Activated T-cell treated with anti-CD3 and anti-CD28 coated beads, Interleukin-2, amount 50 U/mL, for 24 hours (primary cell): ENCODE measurements at regions not wholly inside any gene's neighbourhood (a gene's known extent, or its start where the extent isn't known, plus 50 kb on each side); places are given as distances from the start of the nearest gene placed in this dataset.

Experiments used
- DNase-seq: peaks from one replicate; pipeline ENCODE4 v3.0.0-alpha.2; 2020
- H3K27ac Mint-ChIP-seq: 2 replicates; pipeline ENCODE4 v1.8.0; 2020; ENCODE audit warnings: mild to moderate bottlenecking, mixed read lengths
- H3K27me3 Mint-ChIP-seq: 2 replicates; pipeline ENCODE4 v1.8.0; 2020; ENCODE audit warnings: mixed read lengths
- H3K36me3 Mint-ChIP-seq: 2 replicates; pipeline ENCODE4 v1.8.0; 2020; ENCODE audit warnings: low read depth, mixed read lengths
- H3K4me1 Mint-ChIP-seq: 2 replicates; pipeline ENCODE4 v1.8.0; 2020; ENCODE audit warnings: low read depth, mixed read lengths
- H3K4me3 Mint-ChIP-seq: 2 replicates; pipeline ENCODE4 v1.8.0; 2020; ENCODE audit warnings: mild to moderate bottlenecking, moderate library complexity, mixed read lengths
- H3K9me3 Mint-ChIP-seq: 2 replicates; pipeline ENCODE4 v1.8.0; 2020; ENCODE audit warnings: mixed read lengths

DNA sequence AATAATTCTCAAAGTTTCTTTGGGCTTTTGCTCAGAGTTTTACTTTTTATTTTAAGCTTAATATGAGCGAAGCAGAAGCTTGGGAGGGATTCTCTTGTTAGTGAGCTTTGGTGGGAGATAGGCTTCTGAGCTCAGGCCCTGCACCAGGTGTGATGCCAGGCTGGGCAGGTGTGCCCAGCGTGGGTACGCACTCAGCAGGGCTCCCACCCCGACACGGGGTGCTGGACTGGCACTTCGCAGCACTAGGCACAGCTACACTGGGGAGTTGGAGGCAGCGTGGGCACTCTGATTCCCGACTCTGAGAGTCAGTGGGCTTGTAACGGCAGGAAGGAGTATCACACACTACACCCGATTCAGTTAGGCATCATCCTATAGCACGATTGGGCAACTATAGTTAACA, 244.0 kb downstream of the KLF13 start:
- DNase-seq, result no peak
- Mint-ChIP-seq H3K36me3 (no peaks in the 10 kb centered on the region), H3K9me3 (peaks cover 8% of the 10 kb centered on the region), H3K27ac (no peak overlapping the region), H3K4me1 (no peaks in the 10 kb centered on the region), H3K27me3 (peaks cover 10% of the 10 kb centered on the region), H3K4me3 (no peak overlapping the region)

DNA sequence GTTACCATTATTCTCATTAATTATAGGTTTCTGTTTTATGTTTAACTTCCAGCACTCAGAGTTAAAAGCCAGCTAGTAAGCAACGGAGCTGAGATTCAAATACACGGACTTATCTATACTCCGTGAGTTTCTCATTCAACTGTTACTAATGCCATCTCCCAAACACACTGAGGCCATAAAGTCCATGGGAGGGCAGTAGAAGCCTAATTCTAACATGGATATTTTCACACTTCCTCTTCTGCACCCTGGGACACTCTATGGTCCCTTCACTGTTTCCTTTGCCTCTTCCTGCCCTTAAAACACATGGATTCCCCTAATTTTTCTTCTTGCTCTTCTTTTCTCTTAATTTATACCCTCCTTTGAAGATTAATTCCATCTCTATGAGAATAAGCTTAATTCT, 245.0 kb downstream of the KLF13 start:
- H3K4me1 Mint-ChIP-seq, result no peaks in the 10 kb centered on the region
- H3K4me3 Mint-ChIP-seq, result no peak overlapping the region
- H3K9me3 Mint-ChIP-seq, result peaks cover 8% of the 10 kb centered on the region
- peaks cover 10% of the 10 kb centered on the region for H3K27me3 Mint-ChIP-seq
- no peak for DNase-seq
- no peaks in the 10 kb centered on the region for H3K36me3 Mint-ChIP-seq
- no peak overlapping the region for H3K27ac Mint-ChIP-seq

- no peak overlapping the region for H3K27ac Mint-ChIP-seq
- peaks cover 10% of the 10 kb centered on the region for H3K27me3 Mint-ChIP-seq
- H3K4me1 Mint-ChIP-seq, result no peaks in the 10 kb centered on the region
- peaks cover under 1% of the 10 kb centered on the region for H3K9me3 Mint-ChIP-seq
- no peak overlapping the region for H3K4me3 Mint-ChIP-seq
- no peaks in the 10 kb centered on the region for H3K36me3 Mint-ChIP-seq
- no peak for DNase-seq
These were observed 247.1 kb downstream of the KLF13 start for GRCh38 chr15:31573759-31574158.

GRCh38 chr15:31574766-31575165, 248.1 kb downstream of the KLF13 start:
- H3K27ac Mint-ChIP-seq, result no peak overlapping the region
- no peak for DNase-seq
- H3K4me1 Mint-ChIP-seq, result no peaks in the 10 kb centered on the region

DNA sequence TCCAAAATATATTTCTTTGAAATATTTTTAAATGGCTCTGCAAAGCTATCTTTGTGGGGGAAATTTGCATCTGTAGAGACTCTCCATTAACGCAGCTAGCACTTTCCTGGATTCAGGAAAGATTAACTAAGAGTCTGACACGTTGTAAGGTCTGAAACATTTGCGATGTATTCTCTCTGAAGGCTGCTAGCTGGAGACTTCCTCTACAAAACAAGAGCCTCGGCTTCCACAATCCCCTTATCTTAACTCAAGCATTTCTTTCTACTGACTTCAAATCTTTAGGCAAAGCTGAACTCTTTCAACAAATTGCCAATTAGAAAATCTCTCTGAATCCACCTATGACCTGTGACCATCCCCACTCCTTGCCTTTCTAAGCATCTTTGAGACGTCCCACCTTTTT, 250.5 kb downstream of the KLF13 start:
- Mint-ChIP-seq H3K27me3 (peaks cover 9% of the 10 kb centered on the region), H3K4me1 (no peaks in the 10 kb centered on the region), H3K36me3 (peaks cover 3% of the 10 kb centered on the region), H3K9me3 (peaks cover 9% of the 10 kb centered on the region), H3K4me3 (no peak overlapping the region), H3K27ac (no peak overlapping the region)
- no peak for DNase-seq

More at GRCh38 chr15:31574766-31575165, 248.1 kb downstream of the KLF13 start:
- Mint-ChIP-seq H3K4me3 (no peak overlapping the region), H3K27me3 (peaks cover 5% of the 10 kb centered on the region), H3K36me3 (no peaks in the 10 kb centered on the region), H3K9me3 (no peaks in the 10 kb centered on the region)

GRCh38 chr15:31579282-31579681, 252.6 kb downstream of the KLF13 start:
- Mint-ChIP-seq H3K27me3 (peaks cover 3% of the 10 kb centered on the region), H3K9me3 (peaks cover 21% of the 10 kb centered on the region), H3K4me1 (no peaks in the 10 kb centered on the region), H3K27ac (no peak overlapping the region), H3K4me3 (no peak overlapping the region), H3K36me3 (peaks cover 3% of the 10 kb centered on the region)
- no peak for DNase-seq

DNA sequence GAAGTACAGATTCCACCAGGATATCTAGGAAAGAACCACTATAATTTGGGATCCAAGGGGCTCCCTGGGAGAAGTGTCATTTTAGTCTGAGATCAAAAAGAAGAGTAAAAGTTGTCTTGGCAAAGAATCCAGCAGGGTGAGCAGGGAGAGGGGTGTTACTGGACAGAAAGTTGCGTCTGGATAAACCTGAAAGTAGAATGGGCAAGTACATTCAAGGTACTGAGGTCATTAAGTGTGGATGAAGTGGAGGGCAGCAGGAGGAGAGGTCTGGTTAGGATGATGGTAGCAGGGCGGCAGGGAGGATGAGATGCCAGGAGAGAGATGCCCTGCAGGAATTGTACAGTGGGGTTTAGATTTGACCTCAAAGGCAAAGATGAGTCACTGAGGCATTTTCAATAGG, 253.3 kb downstream of the KLF13 start:
- Mint-ChIP-seq H3K27ac (no peak overlapping the region), H3K4me3 (no peak overlapping the region), H3K27me3 (peaks cover 3% of the 10 kb centered on the region), H3K9me3 (peaks cover 21% of the 10 kb centered on the region), H3K36me3 (peaks cover 3% of the 10 kb centered on the region), H3K4me1 (no peaks in the 10 kb centered on the region)
- DNase-seq, result no peak

GRCh38 chr15:31584195-31584594, 257.6 kb downstream of the KLF13 start:
- H3K4me1 Mint-ChIP-seq, result no peaks in the 10 kb centered on the region
- H3K27ac Mint-ChIP-seq, result no peak overlapping the region
- H3K36me3 Mint-ChIP-seq, result peaks cover 3% of the 10 kb centered on the region
- H3K27me3 Mint-ChIP-seq, result peaks cover 17% of the 10 kb centered on the region
- no peak for DNase-seq
- no peak overlapping the region for H3K4me3 Mint-ChIP-seq
- peaks cover 21% of the 10 kb centered on the region for H3K9me3 Mint-ChIP-seq

DNA sequence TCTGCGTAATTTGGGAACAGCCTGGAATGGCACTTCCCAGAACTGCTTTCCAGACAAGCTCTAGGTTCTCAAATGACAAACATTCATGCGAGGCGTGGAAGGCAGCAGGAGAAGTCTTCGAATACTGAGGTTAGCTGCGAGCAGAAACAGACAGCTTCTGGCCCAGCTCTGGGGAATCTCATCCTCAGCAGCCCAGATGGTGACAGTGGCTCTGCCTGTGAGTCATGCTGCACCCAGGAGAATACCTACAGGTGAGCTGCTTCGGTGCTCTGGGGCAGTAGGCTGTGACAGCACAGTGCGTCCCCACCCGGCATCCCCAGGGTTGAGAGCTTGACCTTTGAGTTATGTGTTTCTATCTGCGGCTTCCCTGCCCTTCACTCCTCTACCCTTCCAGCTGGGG, 258.6 kb downstream of the KLF13 start:
- Mint-ChIP-seq H3K27me3 (peaks cover 17% of the 10 kb centered on the region), H3K36me3 (peaks cover 3% of the 10 kb centered on the region), H3K4me1 (no peaks in the 10 kb centered on the region), H3K27ac (no peak overlapping the region), H3K9me3 (peaks cover 21% of the 10 kb centered on the region), H3K4me3 (no peak overlapping the region)
- no peak for DNase-seq

GRCh38 chr15:31586841-31587240, 260.2 kb downstream of the KLF13 start:
- Mint-ChIP-seq H3K27ac (no peak overlapping the region), H3K36me3 (peaks cover 2% of the 10 kb centered on the region), H3K4me3 (no peak overlapping the region), H3K27me3 (peaks cover 16% of the 10 kb centered on the region), H3K9me3 (peaks cover 14% of the 10 kb centered on the region), H3K4me1 (no peaks in the 10 kb centered on the region)
- DNase-seq, result no peak

DNA sequence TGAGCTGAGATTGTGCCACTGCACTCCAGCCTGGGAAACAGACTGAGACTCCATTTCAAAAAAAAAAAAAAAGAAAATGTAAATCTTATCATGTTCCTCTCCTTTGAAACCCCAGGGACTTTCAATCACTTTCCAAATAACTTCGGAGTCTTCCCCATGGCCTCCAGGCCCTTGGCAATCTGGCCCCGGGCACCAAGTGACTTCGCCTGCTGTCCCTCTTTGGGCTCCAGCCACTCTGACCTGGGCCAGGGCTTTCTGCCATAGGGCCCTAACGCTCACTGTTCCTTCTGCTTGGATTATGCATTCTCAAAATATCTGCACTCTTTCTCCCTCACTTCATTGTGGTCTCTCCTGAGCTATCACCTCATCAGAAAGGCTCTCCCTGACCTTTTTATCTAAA, 260.9 kb downstream of the KLF13 start:
- Mint-ChIP-seq H3K9me3 (peaks cover 8% of the 10 kb centered on the region), H3K27ac (no peak overlapping the region), H3K36me3 (no peaks in the 10 kb centered on the region)

DNA sequence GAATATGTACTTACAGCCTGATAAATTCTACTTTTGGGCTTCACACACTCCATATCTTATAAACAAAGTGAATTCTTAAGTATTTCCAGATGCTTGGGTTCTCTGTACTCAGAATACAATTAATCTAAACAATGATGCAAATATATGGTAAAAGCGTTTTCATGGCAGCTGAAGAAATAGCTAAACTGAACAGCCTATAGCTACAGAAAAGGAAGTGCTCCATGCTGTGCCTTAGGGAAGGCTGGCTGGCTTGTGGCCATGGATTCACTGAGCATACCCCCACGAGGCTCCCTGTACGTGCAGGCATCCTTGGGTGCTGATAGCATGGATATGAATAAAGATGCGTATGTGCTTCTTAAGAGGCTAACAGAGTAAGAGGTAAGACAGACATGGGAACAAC, 264.0 kb downstream of the KLF13 start:
- no peaks in the 10 kb centered on the region for H3K36me3 Mint-ChIP-seq
- no peak overlapping the region for H3K27ac Mint-ChIP-seq
- H3K27me3 Mint-ChIP-seq, result peaks cover 14% of the 10 kb centered on the region
- no peaks in the 10 kb centered on the region for H3K4me1 Mint-ChIP-seq
- no peak overlapping the region for H3K4me3 Mint-ChIP-seq
- no peaks in the 10 kb centered on the region for H3K9me3 Mint-ChIP-seq
- DNase-seq, result no peak

More for the DNA sequence above, 260.9 kb downstream of the KLF13 start:
- Mint-ChIP-seq H3K27me3 (peaks cover 14% of the 10 kb centered on the region), H3K4me1 (no peaks in the 10 kb centered on the region), H3K4me3 (no peak overlapping the region)
- no peak for DNase-seq

- Mint-ChIP-seq H3K27me3 (peaks cover 7% of the 10 kb centered on the region), H3K27ac (no peak overlapping the region)
- no peak for DNase-seq
These were observed 265.3 kb downstream of the KLF13 start for GRCh38 chr15:31591908-31592307.

GRCh38 chr15:31597466-31597865, 270.8 kb downstream of the KLF13 start:
- DNase-seq, result no peak
- no peaks in the 10 kb centered on the region for H3K4me1 Mint-ChIP-seq
- no peak overlapping the region for H3K27ac Mint-ChIP-seq
- H3K9me3 Mint-ChIP-seq, result no peaks in the 10 kb centered on the region
- no peaks in the 10 kb centered on the region for H3K36me3 Mint-ChIP-seq
- H3K27me3 Mint-ChIP-seq, result peaks cover 19% of the 10 kb centered on the region
- H3K4me3 Mint-ChIP-seq, result no peak overlapping the region

More at GRCh38 chr15:31591908-31592307, 265.3 kb downstream of the KLF13 start:
- Mint-ChIP-seq H3K9me3 (no peaks in the 10 kb centered on the region), H3K36me3 (no peaks in the 10 kb centered on the region), H3K4me1 (no peaks in the 10 kb centered on the region), H3K4me3 (no peak overlapping the region)

GRCh38 chr15:31598620-31599019, 272.0 kb downstream of the KLF13 start:
- Mint-ChIP-seq H3K4me1 (no peaks in the 10 kb centered on the region), H3K36me3 (no peaks in the 10 kb centered on the region), H3K27me3 (peaks cover 25% of the 10 kb centered on the region), H3K4me3 (no peak overlapping the region), H3K27ac (no peak overlapping the region), H3K9me3 (no peaks in the 10 kb centered on the region)
- no peak for DNase-seq

- Mint-ChIP-seq H3K36me3 (no peaks in the 10 kb centered on the region), H3K4me1 (no peaks in the 10 kb centered on the region), H3K27ac (no peak overlapping the region), H3K4me3 (no peak overlapping the region), H3K27me3 (peaks cover 46% of the 10 kb centered on the region), H3K9me3 (no peaks in the 10 kb centered on the region)
- no peak for DNase-seq
These were observed 278.9 kb downstream of the KLF13 start for GRCh38 chr15:31605467-31605931.
